ENCODE measurements at regions not wholly inside any gene's neighbourhood (a gene's known extent, or its start where the extent isn't known, plus 50 kb on each side); places are given as distances from the start of the nearest gene placed in this dataset.
A peak's percentile ranks its signal among the peaks of the same experiment; 100 is the strongest.

GRCh38 chr13:107625648-107626047, 589.7 kb downstream of the LIG4 start:
- no peak for TF ChIP-seq RAD21 (conservative IDR thresholded peaks at IDR 0.05)
- TF ChIP-seq CTCF (IDR thresholded peaks at IDR 0.05; ENCODE audit: poor library complexity, severe bottlenecking), result no peak
- peak; percentile 89 for TF ChIP-seq EP300 (conservative IDR thresholded peaks at IDR 0.05; ENCODE audit: poor library complexity, severe bottlenecking)
- TF ChIP-seq EZH2 (IDR thresholded peaks at IDR 0.05; ENCODE audit: borderline replicate concordance, insufficient read depth, low read length, poor library complexity, severe bottlenecking), result no peak

Measured in neural cell (in vitro differentiated cells).